ENCODE measurements at regions not wholly inside any gene's neighbourhood (a gene's known extent, or its start where the extent isn't known, plus 50 kb on each side); places are given as distances from the start of the nearest gene placed in this dataset.
A peak's percentile ranks its signal among the peaks of the same experiment; 100 is the strongest.
"Not testable (repeated sequence)": the region's sequence is repeated elsewhere in the genome, so short reads cannot be mapped to it uniquely, and the experiment has no call there.

- DNase-seq: no peak
Measured at GRCh38 chr10:28186887-28187578, 115.8 kb downstream of the MPP7 start.

GRCh38 chr10:28186461-28186860 lies 116.4 kb downstream of the MPP7 start:
- DNase-seq: no peak

- no peak for DNase-seq
Measured at GRCh38 chr10:28184810-28185209, 118.1 kb downstream of the MPP7 start.

GRCh38 chr10:28181478-28182096 lies 121.3 kb downstream of the MPP7 start:
- no peak for DNase-seq

- DNase-seq: no peak
Measured at GRCh38 chr10:28180654-28181053, 122.2 kb downstream of the MPP7 start.

GRCh38 chr10:28179743-28180099 lies 123.1 kb downstream of the MPP7 start:
- DNase-seq: no peak

- peak; percentile 18 to 49 for DNase-seq
Measured at GRCh38 chr10:28179006-28179742, 123.7 kb downstream of the MPP7 start.

- no peak for DNase-seq
Measured at GRCh38 chr10:28177944-28178637, 124.8 kb downstream of the MPP7 start.

- DNase-seq: not testable (repeated sequence)
Measured at GRCh38 chr10:28176498-28176897, 126.4 kb downstream of the MPP7 start.

GRCh38 chr10:28172223-28172610 lies 130.6 kb downstream of the MPP7 start:
- no peak for DNase-seq

- DNase-seq: no peak
Measured at GRCh38 chr10:28171468-28172222, 131.2 kb downstream of the MPP7 start.

GRCh38 chr10:28169525-28169924 lies 133.3 kb downstream of the MPP7 start:
- no peak for DNase-seq

GRCh38 chr10:28160866-28161405 lies 141.9 kb downstream of the MPP7 start:
- DNase-seq: no peak

- no peak for DNase-seq
Measured at GRCh38 chr10:28157379-28157778, 145.5 kb downstream of the MPP7 start.

GRCh38 chr10:28155726-28156125 lies 147.1 kb downstream of the MPP7 start:
- no peak for DNase-seq

GRCh38 chr10:28151636-28152035 lies 151.2 kb downstream of the MPP7 start:
- no peak for DNase-seq

GRCh38 chr10:28149746-28150145 lies 150.9 kb upstream of the ODAD2 start:
- no peak for DNase-seq

- no peak for DNase-seq
Measured at GRCh38 chr10:28147706-28148105, 148.8 kb upstream of the ODAD2 start.

- no peak for DNase-seq
Measured at GRCh38 chr10:28139138-28139537, 140.3 kb upstream of the ODAD2 start.

GRCh38 chr10:28137907-28138880 lies 139.3 kb upstream of the ODAD2 start:
- no peak for DNase-seq

- DNase-seq: no peak
Measured at GRCh38 chr10:28135258-28135657, 136.4 kb upstream of the ODAD2 start.

Data from NCI-H526 (cell line).